ENCODE measurements at regions not wholly inside any gene's neighbourhood (a gene's known extent, or its start where the extent isn't known, plus 50 kb on each side); places are given as distances from the start of the nearest gene placed in this dataset.

DNA sequence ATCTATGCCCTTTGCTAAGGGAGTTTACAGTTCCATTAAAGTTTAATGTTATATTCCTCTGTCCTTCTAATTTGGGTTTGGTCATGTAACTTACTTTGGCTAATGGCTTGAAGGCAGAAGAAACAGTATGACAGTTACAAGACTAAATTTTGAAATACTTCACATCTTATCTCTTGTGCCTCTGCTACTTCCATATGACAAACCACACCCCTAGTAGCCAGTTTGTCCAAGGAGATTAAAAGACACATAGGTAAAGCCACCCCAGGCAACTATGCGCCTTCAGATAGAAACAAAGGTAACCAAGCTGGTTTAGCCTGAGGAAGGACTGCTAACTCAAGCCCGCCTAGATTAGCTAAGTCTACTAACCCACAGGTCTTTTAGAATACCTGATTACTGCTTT, 273.4 kb upstream of the MIR17HG start:
- DNase-seq (ENCODE audit: low read depth, low spot score), result no peak
- no peak overlapping the region for H3K27ac Mint-ChIP-seq (ENCODE audit: unreplicated experiment)
- no peaks in the 10 kb centered on the region for H3K9me3 Mint-ChIP-seq
- no peaks in the 10 kb centered on the region for H3K36me3 Mint-ChIP-seq (ENCODE audit: low read depth)
- peaks cover 15% of the 10 kb centered on the region for H3K4me1 Mint-ChIP-seq
- TF ChIP-seq, protein P1, sequence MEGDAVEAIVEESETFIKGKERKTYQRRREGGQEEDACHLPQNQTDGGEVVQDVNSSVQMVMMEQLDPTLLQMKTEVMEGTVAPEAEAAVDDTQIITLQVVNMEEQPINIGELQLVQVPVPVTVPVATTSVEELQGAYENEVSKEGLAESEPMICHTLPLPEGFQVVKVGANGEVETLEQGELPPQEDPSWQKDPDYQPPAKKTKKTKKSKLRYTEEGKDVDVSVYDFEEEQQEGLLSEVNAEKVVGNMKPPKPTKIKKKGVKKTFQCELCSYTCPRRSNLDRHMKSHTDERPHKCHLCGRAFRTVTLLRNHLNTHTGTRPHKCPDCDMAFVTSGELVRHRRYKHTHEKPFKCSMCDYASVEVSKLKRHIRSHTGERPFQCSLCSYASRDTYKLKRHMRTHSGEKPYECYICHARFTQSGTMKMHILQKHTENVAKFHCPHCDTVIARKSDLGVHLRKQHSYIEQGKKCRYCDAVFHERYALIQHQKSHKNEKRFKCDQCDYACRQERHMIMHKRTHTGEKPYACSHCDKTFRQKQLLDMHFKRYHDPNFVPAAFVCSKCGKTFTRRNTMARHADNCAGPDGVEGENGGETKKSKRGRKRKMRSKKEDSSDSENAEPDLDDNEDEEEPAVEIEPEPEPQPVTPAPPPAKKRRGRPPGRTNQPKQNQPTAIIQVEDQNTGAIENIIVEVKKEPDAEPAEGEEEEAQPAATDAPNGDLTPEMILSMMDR (conservative IDR thresholded peaks at IDR 0.05), result no peak
- no peak overlapping the region for H3K4me3 Mint-ChIP-seq
- H3K27me3 Mint-ChIP-seq (ENCODE audit: low read depth), result no peaks in the 10 kb centered on the region

GRCh38 chr13:91076830-91077229, 270.7 kb upstream of the MIR17HG start:
- Mint-ChIP-seq H3K9me3 (peaks cover 7% of the 10 kb centered on the region), H3K27me3 (ENCODE audit: low read depth) (no peaks in the 10 kb centered on the region), H3K4me1 (peaks cover 15% of the 10 kb centered on the region), H3K36me3 (ENCODE audit: low read depth) (peaks cover 3% of the 10 kb centered on the region), H3K27ac (ENCODE audit: unreplicated experiment) (no peak overlapping the region), H3K4me3 (no peak overlapping the region)
- TF ChIP-seq, protein P1 (conservative IDR thresholded peaks at IDR 0.05), result no peak
- no peak for DNase-seq (ENCODE audit: low read depth, low spot score)

- Mint-ChIP-seq H3K27ac (ENCODE audit: unreplicated experiment) (no peak overlapping the region), H3K27me3 (ENCODE audit: low read depth) (no peaks in the 10 kb centered on the region), H3K4me1 (peaks cover 19% of the 10 kb centered on the region), H3K36me3 (ENCODE audit: low read depth) (peaks cover 3% of the 10 kb centered on the region), H3K9me3 (peaks cover 7% of the 10 kb centered on the region), H3K4me3 (no peak overlapping the region)
- TF ChIP-seq, protein P1 (conservative IDR thresholded peaks at IDR 0.05), result peak; percentile 70
- DNase-seq (ENCODE audit: low read depth, low spot score), result no peak
These were observed 269.3 kb upstream of the MIR17HG start for GRCh38 chr13:91078093-91078679.

DNA sequence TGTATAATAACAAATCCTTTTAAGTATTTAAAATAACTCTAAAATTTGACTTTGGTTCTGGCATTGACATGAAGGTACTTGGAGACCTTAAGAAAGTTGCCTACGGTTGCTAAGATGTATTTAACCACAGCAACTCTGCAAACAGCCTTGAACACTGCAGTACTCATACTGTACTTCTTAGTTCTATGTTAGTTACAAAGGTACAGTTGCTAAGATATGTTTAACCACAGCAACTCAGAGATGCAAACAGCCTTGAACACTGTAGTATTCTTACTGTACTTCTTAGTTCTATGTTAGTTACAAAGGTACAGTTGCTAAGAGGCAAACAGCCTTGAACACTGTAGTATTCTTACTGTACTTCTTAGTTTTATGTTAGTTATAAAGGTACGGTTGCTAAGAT, 268.3 kb upstream of the MIR17HG start:
- H3K27ac Mint-ChIP-seq (ENCODE audit: unreplicated experiment), result no peak overlapping the region
- no peaks in the 10 kb centered on the region for H3K27me3 Mint-ChIP-seq (ENCODE audit: low read depth)
- H3K4me3 Mint-ChIP-seq, result no peak overlapping the region

GRCh38 chr13:91085127-91085526, 262.4 kb upstream of the MIR17HG start:
- H3K4me1 Mint-ChIP-seq, result peaks cover 43% of the 10 kb centered on the region
- H3K9me3 Mint-ChIP-seq, result peaks cover 7% of the 10 kb centered on the region
- TF ChIP-seq, protein P1 (conservative IDR thresholded peaks at IDR 0.05), result no peak
- DNase-seq (ENCODE audit: low read depth, low spot score), result no peak
- H3K27ac Mint-ChIP-seq (ENCODE audit: unreplicated experiment), result no peak overlapping the region
- no peak overlapping the region for H3K4me3 Mint-ChIP-seq
- H3K36me3 Mint-ChIP-seq (ENCODE audit: low read depth), result peaks cover 3% of the 10 kb centered on the region
- H3K27me3 Mint-ChIP-seq (ENCODE audit: low read depth), result no peaks in the 10 kb centered on the region

More for the DNA sequence above, 268.3 kb upstream of the MIR17HG start:
- DNase-seq (ENCODE audit: low read depth, low spot score), result no peak
- H3K4me1 Mint-ChIP-seq, result peaks cover 25% of the 10 kb centered on the region
- TF ChIP-seq, protein P1 (conservative IDR thresholded peaks at IDR 0.05), result no peak
- H3K36me3 Mint-ChIP-seq (ENCODE audit: low read depth), result peaks cover 3% of the 10 kb centered on the region
- peaks cover 7% of the 10 kb centered on the region for H3K9me3 Mint-ChIP-seq
